Loucy (cell line): ENCODE measurements at regions not wholly inside any gene's neighbourhood (a gene's known extent, or its start where the extent isn't known, plus 50 kb on each side); places are given as distances from the start of the nearest gene placed in this dataset.

Experiments
- CTCF ChIP-seq: fragments of 200-600 bp; sonication (generic); conservative IDR thresholded peaks from 2 replicates; pipeline ENCODE4 v1.5.1; 2014; ENCODE audit warnings: mild to moderate bottlenecking, antibody characterized with exemption, low read length
- EZH2phosphoT487 ChIP-seq: fragments of 200-600 bp; IDR thresholded peaks from 2 replicates; pipeline ENCODE4 v1.6.1; 2018; ENCODE audit warnings: antibody characterized with exemption, mild to moderate bottlenecking, moderate library complexity, borderline replicate concordance

DNA sequence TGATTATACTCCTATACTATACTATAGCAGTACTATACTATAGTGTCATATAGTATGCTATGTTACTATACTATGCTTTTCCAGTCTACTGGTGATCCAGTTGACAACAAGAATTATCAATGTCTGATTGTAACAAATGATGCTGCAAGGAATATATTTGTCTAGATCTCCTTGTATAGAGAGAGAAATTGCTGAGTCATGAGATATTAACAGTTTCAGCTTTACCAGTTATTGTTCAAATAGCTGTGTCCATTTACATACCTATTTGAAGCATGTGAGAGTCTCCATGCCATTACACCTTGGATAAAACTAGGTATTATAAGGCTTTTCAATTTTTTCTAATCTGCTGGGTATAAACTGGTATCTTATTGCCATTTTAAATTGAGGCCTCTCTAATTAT lies 136.4 kb upstream of the SKOR2 start:
- no peak for TF ChIP-seq CTCF
- no peak for TF ChIP-seq EZH2phosphoT487
